Loucy (cell line): ENCODE measurements at regions not wholly inside any gene's neighbourhood (a gene's known extent, or its start where the extent isn't known, plus 50 kb on each side); places are given as distances from the start of the nearest gene placed in this dataset.

ENCODE experiments used
- EZH2phosphoT487 ChIP-seq: fragments of 200-600 bp; IDR thresholded peaks from 2 replicates; pipeline ENCODE4 v1.6.1; 2018; ENCODE audit warnings: antibody characterized with exemption, mild to moderate bottlenecking, moderate library complexity, borderline replicate concordance
- TF ChIP-seq, protein P1 (sequence below): fragments of 200-600 bp; sonication (generic); conservative IDR thresholded peaks from 2 replicates; pipeline ENCODE4 v1.5.1; 2014; ENCODE audit warnings: mild to moderate bottlenecking, antibody characterized with exemption, low read length

DNA sequence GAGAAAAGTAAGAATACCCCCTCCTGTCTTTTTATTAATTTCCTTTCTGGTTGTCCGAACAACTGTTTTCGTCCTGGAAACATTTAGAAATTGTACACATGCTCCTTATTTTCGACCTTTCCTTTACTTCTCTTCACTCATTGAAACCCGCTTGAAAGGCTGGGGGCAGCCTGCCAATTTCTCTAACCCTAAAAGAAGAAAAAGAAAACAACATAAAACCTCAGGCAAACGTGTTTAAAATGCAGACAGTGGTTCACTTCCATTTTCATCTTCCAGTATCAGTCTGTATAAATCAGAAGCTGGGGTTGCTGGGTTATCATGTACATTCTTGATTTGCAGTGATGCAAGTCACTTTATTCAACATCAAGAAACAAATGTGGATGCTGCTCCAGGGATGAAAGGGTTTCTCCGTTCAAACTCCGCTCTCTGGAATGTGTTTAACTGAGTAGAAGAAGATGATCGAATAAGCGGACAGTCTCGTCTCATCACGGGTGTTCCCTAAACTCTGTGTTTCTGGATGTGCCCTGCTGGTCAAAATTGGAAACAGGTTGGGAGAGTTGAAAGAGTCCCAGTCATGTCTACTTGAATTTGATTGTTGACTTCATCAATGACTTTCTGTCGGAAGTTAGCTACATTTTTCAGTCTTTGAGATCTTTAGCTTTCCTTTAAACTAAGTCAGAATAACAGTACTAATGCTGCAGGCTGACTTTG, 1042.2 kb downstream of the BCL11B start:
- TF ChIP-seq, protein P1, sequence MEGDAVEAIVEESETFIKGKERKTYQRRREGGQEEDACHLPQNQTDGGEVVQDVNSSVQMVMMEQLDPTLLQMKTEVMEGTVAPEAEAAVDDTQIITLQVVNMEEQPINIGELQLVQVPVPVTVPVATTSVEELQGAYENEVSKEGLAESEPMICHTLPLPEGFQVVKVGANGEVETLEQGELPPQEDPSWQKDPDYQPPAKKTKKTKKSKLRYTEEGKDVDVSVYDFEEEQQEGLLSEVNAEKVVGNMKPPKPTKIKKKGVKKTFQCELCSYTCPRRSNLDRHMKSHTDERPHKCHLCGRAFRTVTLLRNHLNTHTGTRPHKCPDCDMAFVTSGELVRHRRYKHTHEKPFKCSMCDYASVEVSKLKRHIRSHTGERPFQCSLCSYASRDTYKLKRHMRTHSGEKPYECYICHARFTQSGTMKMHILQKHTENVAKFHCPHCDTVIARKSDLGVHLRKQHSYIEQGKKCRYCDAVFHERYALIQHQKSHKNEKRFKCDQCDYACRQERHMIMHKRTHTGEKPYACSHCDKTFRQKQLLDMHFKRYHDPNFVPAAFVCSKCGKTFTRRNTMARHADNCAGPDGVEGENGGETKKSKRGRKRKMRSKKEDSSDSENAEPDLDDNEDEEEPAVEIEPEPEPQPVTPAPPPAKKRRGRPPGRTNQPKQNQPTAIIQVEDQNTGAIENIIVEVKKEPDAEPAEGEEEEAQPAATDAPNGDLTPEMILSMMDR: peak; percentile 22; the same call in 1 of the 2 replicates
- TF ChIP-seq EZH2phosphoT487: no peak
